Stimulated activated CD8-positive, alpha-beta memory T cell treated with anti-CD3 and anti-CD28 coated beads, Interleukin-4, amount 100 ng/mL, for 1 hour (primary cell): ENCODE measurements at regions not wholly inside any gene's neighbourhood (a gene's known extent, or its start where the extent isn't known, plus 50 kb on each side); places are given as distances from the start of the nearest gene placed in this dataset.

Source experiments
- DNase-seq, 2 donors: peaks; one replicate each; pipeline ENCODE4 v3.0.0-alpha.2; 2020; ENCODE audit warnings: low read depth in 2 of 2, low spot score in 1 of 2

DNA sequence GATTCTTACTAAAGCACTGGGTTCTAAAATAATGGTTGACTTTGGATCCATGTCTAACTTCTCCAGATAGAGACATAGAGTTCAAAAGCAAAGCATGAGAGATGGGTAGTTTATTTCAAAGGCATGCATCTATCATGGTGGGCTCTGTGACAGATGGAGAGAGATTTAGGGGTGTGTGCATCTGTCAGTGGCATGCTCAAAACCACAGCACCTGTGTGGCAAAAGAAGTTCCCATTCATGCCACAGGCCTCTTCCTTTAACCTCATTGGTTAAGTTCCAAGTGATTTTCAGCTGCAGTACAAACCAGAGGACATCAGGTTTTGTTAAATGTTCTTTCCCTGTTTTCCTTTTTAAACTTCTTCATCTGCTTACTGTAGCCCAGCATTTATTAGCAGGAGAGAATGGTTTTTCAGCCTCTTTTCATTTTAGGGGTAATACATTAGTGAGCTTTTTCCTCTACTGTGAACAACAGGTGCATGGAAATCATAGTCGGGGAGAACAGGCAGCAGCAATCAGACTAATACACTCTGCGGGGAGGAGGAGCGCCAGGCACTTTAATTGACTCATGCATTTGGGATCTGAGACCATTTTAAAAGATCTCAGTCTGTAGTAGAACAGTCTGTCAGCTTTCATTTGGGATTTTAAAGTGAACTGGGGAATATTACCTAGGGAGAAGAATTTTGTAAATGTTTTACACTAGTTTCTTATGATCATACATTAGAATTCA, 52.4 kb upstream of the UPP2 start:
- no peak for DNase-seq

DNA sequence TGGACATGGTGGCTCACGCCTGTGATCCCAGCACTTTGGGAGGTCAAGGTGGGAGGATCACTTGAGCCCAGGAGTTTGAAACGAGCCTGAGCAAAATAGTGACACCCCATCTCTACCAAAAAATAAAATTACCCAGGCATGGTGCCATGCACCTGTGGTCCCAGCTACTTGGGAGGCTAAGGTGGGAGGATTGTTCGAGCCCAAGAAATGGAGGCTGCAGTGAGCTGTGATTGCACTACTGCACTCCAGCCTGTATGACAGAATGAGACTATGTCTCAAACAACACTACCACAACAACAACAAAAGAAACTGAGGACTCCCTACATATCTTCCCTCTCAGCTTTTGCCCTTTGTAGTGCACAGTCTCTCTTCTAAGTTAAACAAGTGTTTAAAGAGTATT, 53.3 kb upstream of the UPP2 start:
- no peak for DNase-seq

DNA sequence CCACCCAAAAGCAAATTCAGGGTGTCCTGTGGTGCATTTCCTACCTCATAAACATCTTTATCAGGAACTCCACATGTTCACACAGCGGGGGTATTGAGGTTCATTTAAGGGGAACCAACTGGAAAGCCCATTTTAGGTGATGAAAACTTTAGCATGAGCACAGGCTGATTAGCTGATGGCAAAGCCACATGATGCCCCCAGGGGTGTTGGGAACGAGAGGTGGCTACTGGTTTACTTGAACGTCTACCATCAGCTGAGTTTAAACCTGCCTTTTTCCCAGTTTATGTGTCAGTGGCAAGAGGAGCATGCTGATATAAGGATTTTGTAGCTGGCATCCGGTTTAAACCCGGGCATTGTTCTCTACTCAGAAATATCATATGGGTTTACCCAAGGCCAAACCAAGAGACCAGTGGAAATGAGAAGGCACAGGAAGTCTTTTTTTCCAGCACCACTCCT, 54.5 kb upstream of the UPP2 start:
- no peak for DNase-seq

DNA sequence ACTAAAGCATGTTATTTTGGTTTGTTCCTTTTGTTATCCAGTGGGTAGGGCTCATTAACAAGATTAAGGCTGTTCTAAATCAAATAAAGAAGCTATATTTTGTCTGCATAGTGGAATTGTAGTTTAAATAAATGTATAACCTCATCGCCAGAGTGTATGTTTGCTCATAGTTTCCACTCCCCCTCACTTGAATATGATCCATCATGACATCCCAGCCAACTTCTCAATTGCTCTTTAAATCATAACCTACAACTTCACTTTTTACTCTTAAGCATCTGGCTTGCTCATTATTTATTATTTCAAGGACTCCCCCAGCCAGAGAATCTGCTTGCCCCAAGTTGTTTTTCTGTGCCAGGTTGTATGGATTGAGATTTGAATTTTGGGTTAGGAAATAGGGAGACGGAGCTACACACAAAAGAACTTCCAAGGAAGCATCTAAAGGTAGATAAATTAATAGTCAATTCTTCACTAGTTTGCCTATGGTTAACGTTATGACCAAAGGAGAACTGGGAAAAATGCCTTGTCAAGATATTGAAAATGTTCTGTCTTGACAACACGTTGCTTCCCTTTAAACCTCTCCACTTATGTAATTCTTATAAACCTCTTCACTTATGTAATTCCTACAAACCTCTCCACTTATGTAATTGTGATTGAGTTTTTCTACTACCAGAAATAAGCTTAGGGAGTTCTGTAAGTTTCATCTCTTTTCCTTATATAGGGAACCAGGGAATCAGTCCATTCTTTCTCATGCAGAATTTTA, 55.4 kb upstream of the UPP2 start:
- DNase-seq, result no peak

DNA sequence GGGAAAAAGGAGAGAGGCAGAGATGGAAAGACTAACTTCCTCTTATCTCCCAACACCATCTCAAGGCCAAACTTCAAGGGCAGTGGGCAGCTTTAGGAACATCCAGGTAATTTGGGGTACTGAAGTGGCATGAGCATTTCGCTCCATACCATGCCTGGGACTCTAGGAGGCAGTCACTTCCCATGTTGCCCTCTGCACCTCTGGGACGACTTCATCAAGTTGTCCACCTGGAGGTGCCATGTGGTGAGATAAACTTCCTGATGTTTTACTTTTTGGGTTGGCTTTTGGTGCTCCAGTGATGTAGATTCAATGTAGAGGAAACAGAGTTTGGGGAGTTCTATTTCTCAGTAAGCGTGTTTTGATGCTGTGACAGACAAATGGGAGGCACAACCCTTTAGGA, 56.3 kb upstream of the UPP2 start:
- no peak for DNase-seq

DNA sequence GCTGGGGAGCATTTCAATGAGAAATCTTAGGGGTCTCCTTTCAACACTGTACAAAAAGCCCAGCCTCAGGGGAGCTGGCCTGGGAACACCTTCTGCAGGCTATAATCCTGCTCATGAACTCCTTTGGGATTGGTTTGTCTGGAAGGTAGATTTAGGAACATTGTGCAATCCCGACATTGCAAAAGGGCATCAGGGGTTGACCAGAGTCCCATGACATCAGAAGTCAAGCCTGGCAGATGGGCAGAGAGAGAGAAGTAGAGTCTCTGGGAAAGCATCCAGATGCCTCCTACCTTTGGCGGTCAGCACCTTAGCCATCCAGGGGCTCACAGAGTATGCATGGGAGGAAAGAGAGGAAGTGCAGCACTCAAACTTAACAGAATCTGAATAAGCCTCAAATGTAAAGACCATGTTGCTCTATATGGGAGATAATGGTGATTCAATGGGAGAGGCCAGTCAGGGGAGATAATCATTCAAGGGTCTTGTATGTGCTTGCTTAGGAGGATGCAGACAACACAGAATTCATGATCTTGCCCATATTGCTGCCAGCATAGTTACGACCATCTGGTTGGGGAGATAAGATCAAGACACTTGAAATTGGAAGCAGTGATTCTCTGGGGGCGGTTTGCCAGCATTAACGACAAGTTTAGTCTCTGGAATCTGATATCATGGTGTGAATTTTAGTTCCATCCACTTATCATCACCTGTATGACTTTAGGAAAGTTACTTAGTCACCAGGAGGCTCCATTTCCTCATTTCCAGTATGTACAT, 58.3 kb upstream of the UPP2 start:
- no peak for DNase-seq

DNA sequence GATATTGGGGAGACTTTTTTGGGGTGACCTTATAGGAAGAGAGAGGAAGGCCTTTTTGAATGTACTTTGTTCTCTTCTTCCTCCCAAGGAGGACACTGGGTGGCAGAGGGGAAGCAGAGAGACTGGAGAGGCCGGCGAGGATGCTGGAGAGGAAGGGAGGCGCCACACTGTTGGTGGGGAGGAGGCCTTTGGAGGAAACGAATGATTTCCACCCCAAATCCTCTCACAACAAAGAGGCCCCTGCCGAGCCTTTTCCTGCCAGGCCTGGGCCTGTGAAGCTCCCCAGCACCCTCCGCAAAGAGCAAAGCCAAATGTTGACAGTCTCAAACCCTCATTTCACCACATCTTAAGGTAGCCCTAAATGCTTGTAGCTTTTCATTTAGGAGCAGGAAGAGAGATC, 59.0 kb upstream of the UPP2 start:
- DNase-seq, result no peak

DNA sequence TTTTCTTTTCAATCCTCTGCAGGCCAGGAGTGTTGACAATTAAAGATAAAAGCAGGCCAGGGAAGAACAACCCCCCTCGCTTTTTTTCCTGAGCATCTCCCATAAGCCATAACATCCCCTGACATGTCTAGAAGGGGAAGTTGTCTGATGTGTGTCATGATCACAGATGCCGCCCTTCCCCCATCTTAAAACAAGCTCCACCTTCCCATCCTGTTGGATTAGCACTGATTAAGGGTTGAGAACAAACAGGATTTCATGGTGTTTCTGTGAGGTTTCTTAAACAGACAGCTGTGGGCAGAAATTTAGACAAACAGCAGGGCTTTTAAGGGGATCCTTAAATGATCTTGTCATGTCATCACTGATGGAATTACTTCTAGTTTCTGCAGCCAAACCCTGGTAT, 59.4 kb upstream of the UPP2 start:
- no peak for DNase-seq

DNA sequence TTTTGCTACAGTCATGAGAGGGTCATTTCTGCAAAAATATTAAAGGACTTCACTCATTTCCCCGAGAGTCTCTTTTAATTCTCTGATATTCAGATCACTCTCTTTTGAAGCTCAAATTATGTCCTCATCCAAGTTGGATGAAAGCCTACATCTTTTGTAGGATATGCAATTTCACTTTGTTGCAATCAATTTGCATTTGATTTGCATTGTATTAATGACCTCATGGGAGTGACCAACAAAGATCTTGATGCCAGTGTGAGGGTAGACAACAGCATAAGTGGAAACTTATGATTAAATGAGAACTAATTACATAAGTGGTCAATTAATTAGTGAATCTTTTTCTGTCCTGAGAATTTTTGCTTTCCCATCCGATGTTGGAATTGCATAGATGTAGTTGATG, 60.3 kb upstream of the UPP2 start:
- DNase-seq, result no peak

DNA sequence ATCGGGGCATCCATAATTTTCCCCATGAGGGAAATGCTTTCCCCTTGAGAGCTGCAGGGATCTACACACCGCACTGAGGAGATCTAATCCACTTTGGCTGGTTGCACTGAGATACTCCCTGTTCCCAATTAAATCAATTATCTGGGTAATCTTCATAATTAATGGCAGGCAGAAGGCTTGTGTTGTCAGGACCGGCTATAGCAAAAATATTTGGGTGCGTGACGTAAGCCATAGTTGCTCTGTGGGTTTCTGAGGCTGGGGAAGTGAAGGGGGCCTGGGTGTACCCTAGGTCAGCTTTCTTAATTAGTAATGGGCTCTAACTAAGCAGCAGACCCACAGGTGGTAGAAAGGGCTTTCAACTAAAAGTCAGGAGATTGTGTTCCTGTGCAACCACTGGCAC, 62.8 kb upstream of the UPP2 start:
- DNase-seq, result no peak

DNA sequence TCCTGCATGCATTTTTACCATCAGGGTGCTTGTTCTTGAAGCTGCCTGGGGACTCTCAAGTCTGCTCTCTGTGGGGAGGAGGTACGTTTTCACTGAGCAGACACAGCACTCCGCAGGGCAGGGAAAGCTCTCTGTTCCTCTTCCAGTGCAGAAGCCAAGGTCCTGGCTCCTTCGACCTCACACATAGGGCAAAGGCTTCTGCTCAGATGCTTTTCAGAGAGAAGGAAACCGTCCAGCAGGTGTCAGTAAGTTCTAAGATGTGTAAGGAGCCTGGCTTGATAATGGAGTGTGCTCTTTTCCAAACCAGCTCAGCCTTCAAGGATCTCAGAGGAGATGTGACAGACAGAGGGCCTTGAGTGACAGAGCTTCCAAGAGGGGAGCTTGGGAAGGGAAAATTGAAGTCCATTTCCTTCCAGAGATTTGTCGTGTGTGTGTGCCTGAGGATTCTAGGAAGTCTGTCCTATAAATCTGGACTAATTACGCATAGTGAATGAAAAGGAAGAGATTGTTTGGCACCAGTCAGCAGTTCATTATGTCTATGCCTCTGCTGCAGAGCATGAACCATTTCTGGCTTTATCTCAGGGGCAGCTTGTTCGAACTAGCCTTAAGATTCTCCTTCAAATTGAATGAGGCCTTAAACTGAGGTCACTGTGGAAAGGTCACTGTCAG, 67.3 kb upstream of the UPP2 start:
- DNase-seq, result no peak

DNA sequence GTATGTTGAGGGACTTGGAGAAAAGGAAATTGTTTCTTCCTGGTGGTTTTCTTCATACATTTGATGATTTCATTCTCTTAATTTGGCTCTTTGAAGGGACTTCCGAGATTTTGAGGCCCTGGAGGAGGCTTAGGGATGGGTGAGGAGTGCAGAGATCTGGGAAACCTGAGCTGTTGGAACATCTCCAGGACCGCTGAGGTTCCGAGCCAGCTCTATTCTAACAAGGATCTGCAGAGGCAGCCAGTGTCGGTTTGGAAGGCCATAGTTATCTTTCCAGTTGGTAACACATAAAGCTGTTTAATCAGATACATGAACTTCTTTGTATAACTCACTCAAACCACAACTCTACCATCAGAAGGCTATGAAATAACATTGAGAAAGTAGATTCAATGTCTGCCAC, 70.3 kb upstream of the UPP2 start:
- no peak for DNase-seq

DNA sequence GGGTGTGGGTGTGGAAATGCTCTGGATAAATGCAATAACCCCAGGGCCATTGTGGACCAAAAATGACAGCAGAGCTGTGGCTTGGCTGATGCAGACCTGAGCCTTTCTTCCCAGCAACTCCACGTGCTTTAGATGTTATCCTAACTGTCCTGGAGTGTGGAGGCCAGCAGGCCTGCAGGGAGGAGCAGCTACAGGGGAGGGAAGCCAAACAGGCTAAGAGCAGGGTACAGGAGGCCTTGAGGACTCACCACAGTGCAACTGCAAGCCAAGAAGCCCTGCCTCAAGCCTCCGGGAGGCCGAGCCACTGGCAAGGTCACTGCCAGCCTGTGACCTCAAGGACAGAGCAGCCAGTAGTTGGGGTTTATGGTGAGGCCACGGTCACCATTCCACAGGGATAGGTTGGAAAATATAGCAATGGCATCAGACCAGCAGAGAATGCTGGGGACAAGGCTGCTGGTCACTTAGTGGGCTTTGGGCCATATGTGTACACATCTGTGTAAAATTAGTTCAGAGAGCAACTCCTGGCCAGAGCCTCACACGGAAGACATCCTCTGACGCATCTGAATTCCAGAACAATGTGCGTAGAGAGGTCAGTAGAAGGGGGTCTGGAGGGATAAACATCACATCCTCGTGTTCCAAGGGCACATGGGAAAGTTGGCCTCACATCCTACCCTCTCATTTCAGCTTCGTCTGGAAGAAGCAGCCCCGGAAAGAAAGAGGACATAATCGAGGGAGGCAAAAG, 76.2 kb upstream of the UPP2 start:
- DNase-seq, result no peak

DNA sequence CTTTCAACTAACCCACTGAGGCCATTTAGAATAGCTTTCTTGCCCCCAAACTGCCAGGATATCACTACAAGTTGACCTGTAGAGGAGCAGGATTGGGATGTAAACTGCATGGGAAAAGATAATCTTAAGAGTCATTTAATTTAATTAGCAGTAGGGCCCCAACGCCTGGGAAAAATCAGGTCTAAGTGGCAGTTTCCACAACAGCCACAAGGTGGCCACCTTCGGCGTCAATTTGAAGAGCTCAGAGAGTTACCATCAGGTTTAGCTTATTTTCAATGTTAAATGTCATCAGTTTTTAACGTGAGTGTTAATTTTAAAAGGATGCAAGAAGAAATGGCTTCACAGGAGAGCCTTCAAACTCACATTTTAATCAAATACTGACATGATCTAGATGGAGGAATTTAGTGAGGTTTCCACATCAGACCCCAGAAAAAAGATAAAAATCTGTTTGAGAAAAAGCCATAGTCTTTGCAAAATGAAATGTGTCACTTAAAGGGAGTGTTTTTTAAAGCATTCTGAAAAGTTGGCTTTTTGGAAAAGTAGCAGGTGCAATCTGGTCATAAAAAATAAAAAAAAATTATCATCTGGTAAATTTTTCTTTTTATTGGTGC, 77.3 kb upstream of the UPP2 start:
- peak; percentile 3 to 24 for DNase-seq

DNA sequence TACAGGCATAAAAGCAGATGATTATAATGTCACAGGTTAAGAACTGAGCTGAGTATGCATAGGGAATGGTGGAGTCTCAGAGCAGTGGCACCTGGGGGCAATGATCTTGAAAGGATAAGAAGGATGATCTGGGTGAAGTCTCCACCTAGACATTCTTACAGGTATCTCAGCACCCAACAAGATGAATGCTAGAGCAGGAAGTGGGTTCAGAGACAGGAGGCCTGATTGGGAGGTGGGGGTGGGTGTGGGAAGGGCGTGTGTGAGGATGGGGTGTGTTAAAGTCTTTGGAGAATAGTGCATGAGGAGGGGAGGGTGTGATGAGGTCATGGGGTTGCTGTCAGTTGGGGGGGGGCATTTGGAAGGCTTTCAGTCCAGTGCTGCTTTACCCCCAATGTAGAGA, 78.8 kb upstream of the UPP2 start:
- DNase-seq, result no peak

DNA sequence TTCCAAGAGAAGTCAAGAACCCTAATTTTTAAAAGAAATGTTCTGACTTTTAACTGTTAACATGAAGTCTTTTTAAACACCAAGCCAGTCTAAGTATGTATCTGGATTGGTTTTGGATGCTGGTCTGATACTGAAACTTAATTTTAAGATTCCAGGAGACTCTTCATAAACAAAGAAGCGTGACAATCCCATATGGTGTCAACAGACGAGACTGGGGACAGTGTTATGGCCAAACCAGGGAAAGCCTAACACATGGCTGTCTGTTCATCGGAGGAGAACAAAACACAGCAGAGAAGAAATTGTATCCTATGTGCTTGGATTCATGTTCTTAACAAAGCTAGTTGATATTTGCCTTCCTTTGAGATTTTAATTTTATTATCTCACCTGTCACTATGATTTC, 80.5 kb upstream of the UPP2 start:
- no peak for DNase-seq

DNA sequence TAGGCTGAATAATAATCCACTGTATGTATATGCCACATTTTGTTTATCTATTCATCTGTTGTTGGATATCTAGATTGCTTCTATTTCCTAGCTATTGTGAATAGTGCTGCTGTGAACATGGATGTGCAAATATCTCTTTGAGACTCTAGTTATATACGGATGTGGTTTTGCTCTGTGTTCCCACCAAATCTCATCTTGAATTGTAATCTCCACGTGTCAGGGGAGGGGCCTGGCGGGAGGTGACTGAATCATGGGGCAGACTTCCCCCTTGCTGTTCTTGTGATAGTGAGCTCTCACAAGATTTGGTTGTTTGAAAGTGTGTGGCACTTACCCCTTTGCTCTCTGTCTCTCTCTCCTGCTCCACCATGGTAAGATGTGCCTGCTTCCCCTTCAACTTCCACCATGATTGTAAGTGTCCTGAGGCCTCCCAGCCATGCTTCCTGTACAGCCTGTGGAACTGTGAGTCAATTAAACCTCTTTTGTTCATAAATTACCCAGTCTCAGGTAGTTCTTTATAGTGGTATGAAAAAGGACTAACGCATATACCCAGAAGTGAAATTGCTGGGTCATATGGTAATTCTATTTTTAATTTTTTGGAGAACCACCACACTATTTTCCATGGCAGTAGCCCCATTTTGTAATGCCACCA, 86.1 kb upstream of the UPP2 start:
- DNase-seq, result no peak

DNA sequence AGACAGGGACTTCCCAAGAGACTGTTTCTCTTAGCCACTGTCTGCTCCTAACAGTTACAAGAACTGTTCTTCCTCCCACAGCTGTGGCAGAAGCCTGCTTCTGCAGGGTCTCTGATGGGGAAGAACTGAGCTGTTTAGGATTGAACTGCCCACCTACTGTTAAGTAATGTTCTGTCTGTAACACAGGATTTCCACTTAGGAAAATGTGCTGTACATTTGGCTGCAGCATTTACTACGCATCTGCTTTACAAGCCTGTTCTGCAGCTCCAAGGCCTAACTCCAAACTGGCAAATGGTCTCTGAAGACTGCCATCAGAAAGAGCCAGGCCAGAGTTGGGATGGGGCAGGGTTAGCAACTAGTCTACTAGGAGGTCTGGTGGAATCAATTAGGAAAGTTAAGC, 87.8 kb upstream of the UPP2 start:
- DNase-seq, result no peak

DNA sequence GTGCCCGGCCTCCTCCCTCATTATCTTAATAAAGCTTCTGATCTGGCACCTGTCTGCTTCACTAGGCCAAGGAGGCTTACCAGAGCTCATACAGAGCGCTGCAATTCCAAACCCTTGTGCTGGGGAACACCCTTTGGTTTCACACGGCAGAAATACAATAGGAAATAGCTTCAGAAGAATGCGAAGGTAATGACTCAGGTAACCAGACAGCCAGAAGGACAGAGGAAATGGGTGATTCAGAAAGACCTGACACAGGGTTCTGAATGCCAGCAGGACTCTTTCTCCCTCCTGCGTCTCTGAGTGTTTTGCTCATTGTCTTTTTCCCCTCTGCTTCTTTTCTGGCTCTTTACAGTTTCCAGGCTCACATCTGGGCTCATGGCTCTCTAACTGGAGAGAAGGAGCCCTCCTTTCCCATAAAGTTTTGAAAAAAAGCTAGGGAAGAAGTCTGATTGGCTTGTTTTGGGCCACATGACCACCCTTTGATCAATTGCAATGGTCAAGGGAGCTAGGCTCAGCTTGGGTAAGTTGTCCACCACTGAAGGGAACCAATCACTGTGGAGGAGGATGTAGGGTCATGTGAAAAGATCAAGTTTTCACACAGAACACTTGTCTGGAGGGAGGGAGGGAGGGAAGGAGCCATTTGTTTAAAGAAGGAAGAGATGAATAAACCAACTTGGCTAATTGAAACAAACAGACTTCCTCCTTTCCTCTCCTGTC, 90.5 kb upstream of the UPP2 start:
- DNase-seq, result no peak
